K562 (cell line): ENCODE measurements at regions not wholly inside any gene's neighbourhood (a gene's known extent, or its start where the extent isn't known, plus 50 kb on each side); places are given as distances from the start of the nearest gene placed in this dataset.

Experiments
- ASH1L ChIP-seq: fragments of 450-650 bp; IDR thresholded peaks from 2 replicates; pipeline ENCODE4 v1.6.1; 2018; ENCODE audit warnings: borderline replicate concordance, mild to moderate bottlenecking, low read depth; ENCODE audit not compliant: partially characterized antibody
- BMI1 ChIP-seq: fragments of 150-350 bp; IDR thresholded peaks from 2 replicates; pipeline ENCODE4 v1.6.1; 2014; ENCODE audit warnings: low read length
- CGGBP1 ChIP-seq: fragments of 250-450 bp; sonication (Bioruptor Pico); IDR thresholded peaks from 2 replicates; pipeline ENCODE4 v1.9.0; 2021; ENCODE audit warnings: mild to moderate bottlenecking
- CREBBP ChIP-seq: IDR thresholded peaks from one replicate; pipeline ENCODE4 v1.6.1; 2012; ENCODE audit warnings: low read depth, mild to moderate bottlenecking, control low read depth, inconsistent platforms, low read length
- CTCFL ChIP-seq: IDR thresholded peaks from 2 replicates; pipeline ENCODE4 v1.6.1; 2011; ENCODE audit warnings: borderline replicate concordance, low read depth, mild to moderate bottlenecking, moderate library complexity, low read length; ENCODE audit not compliant: insufficient read depth, poor library complexity, severe bottlenecking
- GTF2E2 ChIP-seq: fragments of 200-800 bp; sonication (Bioruptor generic); IDR thresholded peaks from 2 replicates; pipeline ENCODE4 v1.6.1; 2016; ENCODE audit warnings: missing genetic modification characterization, missing compliant biosample characterization
- IRF2 ChIP-seq: sonication (generic); formaldehyde crosslinking; IDR thresholded peaks from 2 replicates; pipeline ENCODE4 v1.8.1; 2022; ENCODE audit warnings: mild to moderate bottlenecking, missing genetic modification reagents
- KLF16 ChIP-seq: IDR thresholded peaks from 2 replicates; pipeline ENCODE4 v1.6.1; 2016; ENCODE audit warnings: antibody characterized with exemption
- RBFOX2 ChIP-seq: fragments of 200-400 bp; formaldehyde crosslinking; IDR thresholded peaks from 2 replicates; pipeline ENCODE4 v1.6.1; 2017; ENCODE audit warnings: low read depth, mild to moderate bottlenecking, low read length, moderate library complexity
- RBM25 ChIP-seq: fragments of 200-400 bp; formaldehyde crosslinking; IDR thresholded peaks from 2 replicates; pipeline ENCODE4 v1.6.1; 2018; ENCODE audit warnings: low read length, low read depth, moderate library complexity; ENCODE audit not compliant: severe bottlenecking
- RFX5 ChIP-seq: IDR thresholded peaks from 2 replicates; pipeline ENCODE4 v1.6.1; 2011; ENCODE audit warnings: low read depth, mild to moderate bottlenecking, improper control_type of control experiment, low read length
- SIN3A ChIP-seq, 2 experiments: fragments of 150-350 bp in 1 of 2; IDR thresholded peaks; 2 replicates each; pipeline ENCODE4 v1.6.1; 2011 to 2016; ENCODE audit warnings: borderline replicate concordance in 2 of 2, low read depth in 2 of 2, low read length in 2 of 2, mild to moderate bottlenecking in 2 of 2, moderate library complexity in 2 of 2; ENCODE audit not compliant: control insufficient read depth in 1 of 2
- TEAD4 ChIP-seq, 2 experiments: sonication (generic) in 1 of 2; formaldehyde crosslinking in 1 of 2; IDR thresholded peaks; 2 replicates each; pipeline versions ENCODE4 v1.6.1 to v1.8.0; 2012 to 2022; ENCODE audit warnings: borderline replicate concordance in 1 of 2, inconsistent platforms in 1 of 2, low read length in 1 of 2, mild to moderate bottlenecking in 1 of 2, missing genetic modification reagents in 1 of 2
- XRCC3 ChIP-seq: fragments of 450-650 bp; IDR thresholded peaks from 2 replicates; pipeline ENCODE4 v1.6.1; 2017; ENCODE audit warnings: mild to moderate bottlenecking, moderate library complexity
- ZBTB8A ChIP-seq: fragments of 450-650 bp; IDR thresholded peaks from 2 replicates; pipeline ENCODE4 v1.6.1; 2018; ENCODE audit warnings: mild to moderate bottlenecking, moderate library complexity; ENCODE audit not compliant: partially characterized antibody
- ZKSCAN8 ChIP-seq: fragments of 200-800 bp; sonication (Bioruptor generic); IDR thresholded peaks from 2 replicates; pipeline ENCODE4 v1.6.1; 2016; ENCODE audit warnings: missing genetic modification characterization, missing compliant biosample characterization
- ZNF12 ChIP-seq: sonication (generic); formaldehyde crosslinking; IDR thresholded peaks from 2 replicates; pipeline ENCODE4 v1.4.0; 2020; ENCODE audit warnings: mild to moderate bottlenecking, missing genetic modification reagents
- ZNF121 ChIP-seq: sonication (generic); formaldehyde crosslinking; conservative IDR thresholded peaks from 2 replicates; pipeline ENCODE4 v1.8.0; 2022; ENCODE audit warnings: missing genetic modification reagents
- ZNF436 ChIP-seq: fragments of 250-450, 450-650 bp; sonication (Bioruptor Pico); formaldehyde crosslinking; IDR thresholded peaks from 2 replicates; pipeline ENCODE4 v1.7.0; 2020; ENCODE audit warnings: mild to moderate bottlenecking
- TF ChIP-seq, protein P1 (sequence below), 2 experiments: IDR thresholded peaks in 1 of 2; conservative IDR thresholded peaks in 1 of 2; 2 replicates each; pipeline ENCODE4 v1.6.1; 2016; ENCODE audit warnings: low read depth in 2 of 2, mild to moderate bottlenecking in 1 of 2, missing compliant biosample characterization in 1 of 2, missing genetic modification characterization in 1 of 2, moderate library complexity in 1 of 2

DNA sequence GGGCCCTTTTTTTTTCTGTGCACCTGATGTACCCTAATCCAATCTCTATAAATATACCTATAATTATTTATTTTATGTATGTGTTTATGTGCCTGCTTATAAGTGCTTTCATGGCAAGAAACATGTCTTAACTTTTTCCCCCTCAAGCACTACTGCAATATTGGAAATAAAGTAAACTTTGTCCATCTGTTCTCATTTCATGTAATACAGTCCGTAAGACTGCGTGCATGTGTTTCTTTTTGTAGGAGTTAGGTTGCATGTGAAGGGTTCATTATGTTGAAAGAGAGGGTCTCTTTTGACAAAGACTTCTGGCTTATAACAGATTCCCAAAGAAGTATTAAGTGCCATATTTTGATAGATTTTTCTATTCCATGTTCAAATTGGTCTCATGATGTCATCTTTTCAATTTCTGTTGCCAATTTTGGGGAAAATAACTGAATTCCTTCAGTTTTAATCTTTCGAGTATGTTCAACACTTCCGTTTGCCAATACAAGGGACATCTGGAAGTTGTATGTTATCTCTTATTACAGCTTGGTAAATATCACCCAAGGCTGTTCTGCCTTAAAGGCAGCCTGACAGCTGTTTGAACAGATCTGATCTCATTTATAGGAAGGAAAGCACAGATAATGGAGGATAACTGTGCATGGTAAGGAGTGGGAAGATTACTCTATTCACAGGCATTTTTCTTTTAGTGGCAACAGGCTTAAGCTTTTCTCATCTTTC, 273.1 kb upstream of the SGO1 start (continued):
- TF ChIP-seq CTCFL (no peak), RBFOX2 (no peak), BMI1 (no peak), RFX5 (no peak), ZNF12 (no peak), KLF16 (peak; percentile 59; the same call in 1 of the 2 replicates), CREBBP (no peak), GTF2E2 (no peak), ASH1L (no peak), ZNF121 (CRISPR knock-in tag) (no peak), RBM25 (no peak), CGGBP1 (CRISPR knock-in tag) (no peak), ZBTB8A (no peak), ZNF436 (CRISPR knock-in tag) (no peak), TEAD4 (IDR thresholded peaks at IDR 0.05; ENCODE audit: low read length) (peak; percentile 90), TEAD4 (CRISPR knock-in tag; IDR thresholded peaks at IDR 0.05; ENCODE audit: borderline replicate concordance) (no peak), XRCC3 (no peak), SIN3A (IDR thresholded peaks at IDR 0.05; ENCODE audit: borderline replicate concordance in 2 of 2, control insufficient read depth in 1 of 2, low read depth in 2 of 2, low read length in 2 of 2) (no peak), IRF2 (CRISPR knock-in tag) (no peak), ZKSCAN8 (CRISPR knock-in tag) (no peak)
- TF ChIP-seq, protein P1, sequence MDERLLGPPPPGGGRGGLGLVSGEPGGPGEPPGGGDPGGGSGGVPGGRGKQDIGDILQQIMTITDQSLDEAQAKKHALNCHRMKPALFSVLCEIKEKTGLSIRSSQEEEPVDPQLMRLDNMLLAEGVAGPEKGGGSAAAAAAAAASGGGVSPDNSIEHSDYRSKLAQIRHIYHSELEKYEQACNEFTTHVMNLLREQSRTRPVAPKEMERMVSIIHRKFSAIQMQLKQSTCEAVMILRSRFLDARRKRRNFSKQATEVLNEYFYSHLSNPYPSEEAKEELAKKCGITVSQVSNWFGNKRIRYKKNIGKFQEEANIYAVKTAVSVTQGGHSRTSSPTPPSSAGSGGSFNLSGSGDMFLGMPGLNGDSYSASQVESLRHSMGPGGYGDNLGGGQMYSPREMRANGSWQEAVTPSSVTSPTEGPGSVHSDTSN (CRISPR knock-in tag; IDR thresholded peaks at IDR 0.05; ENCODE audit: low read depth) = no peak
- TF ChIP-seq, protein P1 (tag; conservative IDR thresholded peaks at IDR 0.05; ENCODE audit: low read depth) = no peak
